ENCODE measurements at regions not wholly inside any gene's neighbourhood (a gene's known extent, or its start where the extent isn't known, plus 50 kb on each side); places are given as distances from the start of the nearest gene placed in this dataset.

GRCh38 chr6:92559003-92559402 lies 860.4 kb downstream of the EPHA7 start:
- TF ChIP-seq CTCF (IDR thresholded peaks at IDR 0.05; ENCODE audit: insufficient read depth, low read length) (no peak), POLR2AphosphoS5 (IDR thresholded peaks at IDR 0.05; ENCODE audit: low read depth) (no peak)
